ENCODE measurements at regions not wholly inside any gene's neighbourhood (a gene's known extent, or its start where the extent isn't known, plus 50 kb on each side); places are given as distances from the start of the nearest gene placed in this dataset.

DNA sequence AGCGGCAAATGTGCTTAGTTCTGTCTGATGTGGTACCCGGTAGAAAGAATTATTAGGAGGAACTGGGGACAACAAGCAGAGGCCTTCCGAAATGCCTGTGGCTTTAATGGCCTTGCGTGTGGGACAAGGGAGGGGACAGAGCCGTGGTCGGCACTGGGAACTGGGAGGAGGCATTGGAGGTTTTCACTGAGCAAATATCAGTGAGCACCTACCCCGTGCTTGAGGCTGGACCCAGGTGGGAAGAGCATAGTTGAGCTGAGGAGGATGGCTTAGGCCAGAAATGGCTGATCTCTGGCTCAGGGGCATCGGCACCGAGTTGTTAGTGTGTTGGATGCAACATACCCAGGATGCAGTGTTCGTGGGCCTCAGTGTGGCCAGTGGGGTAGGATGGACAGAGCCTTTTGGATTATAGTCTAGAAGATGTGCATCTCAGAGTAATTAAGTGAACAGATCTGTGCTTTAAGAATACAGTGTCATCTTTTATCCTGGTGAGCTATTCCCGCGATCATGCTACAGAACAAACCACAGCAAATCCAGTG is 201.3 kb downstream of the TEX29 start:
- Histone ChIP-seq H3K4me2 (ENCODE audit: extremely low read depth, insufficient read depth, low read length) (no peak overlapping the region), H3K36me3 (ENCODE audit: control insufficient read depth, insufficient read depth, low read length) (no peaks in the 10 kb centered on the region), H3K27ac (ENCODE audit: insufficient read depth, low read length) (no peak overlapping the region), H4K20me1 (ENCODE audit: control insufficient read depth, extremely low read depth, insufficient read depth, low read length) (no peaks in the 10 kb centered on the region), H3K9me3 (ENCODE audit: control insufficient read depth, insufficient read depth, low read depth, low read length) (no peaks in the 10 kb centered on the region), H3K9ac (ENCODE audit: insufficient read depth, low read length) (no peak overlapping the region), H2AFZ (ENCODE audit: low read length) (no peak overlapping the region), H3K79me2 (ENCODE audit: control insufficient read depth, insufficient read depth, low read length) (no peaks in the 10 kb centered on the region), H3K4me3 (replicated peaks in 1 of 4; ENCODE audit: control extremely low read depth in 1 of 4, insufficient read depth in 1 of 4, low read depth in 3 of 4, low read length in 4 of 4) (no peak overlapping the region), H3K4me1 (ENCODE audit: control insufficient read depth, extremely low read depth, insufficient read depth, low read length) (no peaks in the 10 kb centered on the region), H3K27me3 (ENCODE audit: control insufficient read depth, insufficient read depth, low read length) (no peaks in the 10 kb centered on the region)
- no peak for DNase-seq (ENCODE audit: low read depth in 2 of 2)
- no peak for TF ChIP-seq EZH2 (IDR thresholded peaks at IDR 0.05; ENCODE audit: low read length, missing control alignments)
- TF ChIP-seq, protein P1, sequence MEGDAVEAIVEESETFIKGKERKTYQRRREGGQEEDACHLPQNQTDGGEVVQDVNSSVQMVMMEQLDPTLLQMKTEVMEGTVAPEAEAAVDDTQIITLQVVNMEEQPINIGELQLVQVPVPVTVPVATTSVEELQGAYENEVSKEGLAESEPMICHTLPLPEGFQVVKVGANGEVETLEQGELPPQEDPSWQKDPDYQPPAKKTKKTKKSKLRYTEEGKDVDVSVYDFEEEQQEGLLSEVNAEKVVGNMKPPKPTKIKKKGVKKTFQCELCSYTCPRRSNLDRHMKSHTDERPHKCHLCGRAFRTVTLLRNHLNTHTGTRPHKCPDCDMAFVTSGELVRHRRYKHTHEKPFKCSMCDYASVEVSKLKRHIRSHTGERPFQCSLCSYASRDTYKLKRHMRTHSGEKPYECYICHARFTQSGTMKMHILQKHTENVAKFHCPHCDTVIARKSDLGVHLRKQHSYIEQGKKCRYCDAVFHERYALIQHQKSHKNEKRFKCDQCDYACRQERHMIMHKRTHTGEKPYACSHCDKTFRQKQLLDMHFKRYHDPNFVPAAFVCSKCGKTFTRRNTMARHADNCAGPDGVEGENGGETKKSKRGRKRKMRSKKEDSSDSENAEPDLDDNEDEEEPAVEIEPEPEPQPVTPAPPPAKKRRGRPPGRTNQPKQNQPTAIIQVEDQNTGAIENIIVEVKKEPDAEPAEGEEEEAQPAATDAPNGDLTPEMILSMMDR (conservative IDR thresholded peaks at IDR 0.05 in 1 of 2, IDR thresholded peaks at IDR 0.05 in 1 of 2; ENCODE audit: low read depth in 1 of 2, low read length in 2 of 2): no peak

DNA sequence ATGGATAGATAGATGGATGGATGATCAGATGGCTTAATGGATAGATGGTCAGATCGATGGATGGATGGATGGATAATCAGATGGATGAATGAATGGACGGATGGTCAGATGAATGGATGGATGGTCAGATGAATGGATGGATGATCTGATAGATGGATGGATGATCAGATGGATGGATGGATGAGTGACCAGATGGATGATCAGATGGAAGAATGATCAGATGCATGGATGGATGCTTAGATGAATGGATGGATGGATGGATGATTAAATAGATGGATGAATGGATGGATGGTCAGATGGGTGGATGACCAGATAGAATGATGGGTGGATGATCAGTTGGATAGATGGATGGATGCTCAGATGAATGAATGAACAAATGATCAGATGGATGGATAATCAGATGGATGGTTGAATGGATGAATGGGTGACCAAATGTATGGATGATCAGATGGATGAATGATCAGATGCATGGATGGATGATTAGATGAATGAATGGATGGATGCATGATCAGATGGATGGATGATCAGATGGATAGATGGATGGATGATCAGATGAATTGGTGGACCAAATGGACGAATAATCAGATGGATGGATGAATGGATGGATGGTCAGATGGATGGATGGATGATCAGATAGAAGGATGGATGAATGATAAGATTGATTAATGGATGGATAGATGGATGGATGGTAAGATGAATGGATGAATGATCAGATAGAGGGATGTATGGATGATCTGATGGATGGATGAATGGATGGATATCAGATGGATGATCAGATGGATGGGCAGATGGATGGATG is 205.1 kb downstream of the TEX29 start:
- TF ChIP-seq EZH2 (IDR thresholded peaks at IDR 0.05; ENCODE audit: low read length, missing control alignments): no peak
- TF ChIP-seq, protein P1 (conservative IDR thresholded peaks at IDR 0.05 in 1 of 2, IDR thresholded peaks at IDR 0.05 in 1 of 2; ENCODE audit: low read depth in 1 of 2, low read length in 2 of 2): no peak
- Histone ChIP-seq H3K4me3 (replicated peaks in 1 of 4; ENCODE audit: control extremely low read depth in 1 of 4, insufficient read depth in 1 of 4, low read depth in 3 of 4, low read length in 4 of 4) (no peak overlapping the region), H3K79me2 (ENCODE audit: control insufficient read depth, insufficient read depth, low read length) (no peaks in the 10 kb centered on the region), H3K27ac (ENCODE audit: insufficient read depth, low read length) (no peak overlapping the region), H3K36me3 (ENCODE audit: control insufficient read depth, insufficient read depth, low read length) (no peaks in the 10 kb centered on the region), H4K20me1 (ENCODE audit: control insufficient read depth, extremely low read depth, insufficient read depth, low read length) (no peaks in the 10 kb centered on the region), H2AFZ (ENCODE audit: low read length) (no peak overlapping the region), H3K4me2 (ENCODE audit: extremely low read depth, insufficient read depth, low read length) (no peak overlapping the region), H3K27me3 (ENCODE audit: control insufficient read depth, insufficient read depth, low read length) (no peaks in the 10 kb centered on the region), H3K4me1 (ENCODE audit: control insufficient read depth, extremely low read depth, insufficient read depth, low read length) (no peaks in the 10 kb centered on the region), H3K9me3 (ENCODE audit: control insufficient read depth, insufficient read depth, low read depth, low read length) (no peaks in the 10 kb centered on the region), H3K9ac (ENCODE audit: insufficient read depth, low read length) (no peak overlapping the region)
- no peak for DNase-seq (ENCODE audit: low read depth in 2 of 2)

DNA sequence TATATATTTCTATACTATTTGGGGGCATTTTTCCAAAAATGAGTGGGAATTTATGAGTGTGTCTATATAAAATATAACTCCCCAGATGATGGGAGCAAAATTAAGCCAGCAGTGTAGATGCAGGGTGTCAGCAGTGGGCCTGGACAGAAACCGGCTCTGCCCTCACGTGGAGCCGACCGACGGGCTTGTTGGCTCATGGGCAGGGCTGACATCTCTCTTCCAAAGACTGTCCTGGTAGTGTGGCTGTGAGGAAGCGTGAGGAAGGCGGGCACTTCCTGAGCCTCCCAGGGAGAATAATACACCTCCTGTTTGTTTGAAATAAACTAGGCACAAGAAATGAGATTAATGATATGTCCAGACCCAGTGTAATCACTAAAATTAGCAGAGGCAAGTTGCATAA is 206.5 kb downstream of the TEX29 start:
- Histone ChIP-seq H3K27ac (ENCODE audit: insufficient read depth, low read length) (no peak overlapping the region), H3K27me3 (ENCODE audit: control insufficient read depth, insufficient read depth, low read length) (no peaks in the 10 kb centered on the region), H3K4me1 (ENCODE audit: control insufficient read depth, extremely low read depth, insufficient read depth, low read length) (no peaks in the 10 kb centered on the region), H3K79me2 (ENCODE audit: control insufficient read depth, insufficient read depth, low read length) (no peaks in the 10 kb centered on the region), H4K20me1 (ENCODE audit: control insufficient read depth, extremely low read depth, insufficient read depth, low read length) (no peaks in the 10 kb centered on the region), H3K4me3 (replicated peaks in 1 of 4; ENCODE audit: control extremely low read depth in 1 of 4, insufficient read depth in 1 of 4, low read depth in 3 of 4, low read length in 4 of 4) (no peak overlapping the region), H3K9me3 (ENCODE audit: control insufficient read depth, insufficient read depth, low read depth, low read length) (no peaks in the 10 kb centered on the region), H3K36me3 (ENCODE audit: control insufficient read depth, insufficient read depth, low read length) (no peaks in the 10 kb centered on the region), H2AFZ (ENCODE audit: low read length) (no peak overlapping the region), H3K4me2 (ENCODE audit: extremely low read depth, insufficient read depth, low read length) (no peak overlapping the region), H3K9ac (ENCODE audit: insufficient read depth, low read length) (no peak overlapping the region)
- TF ChIP-seq, protein P1 (conservative IDR thresholded peaks at IDR 0.05 in 1 of 2, IDR thresholded peaks at IDR 0.05 in 1 of 2; ENCODE audit: low read depth in 1 of 2, low read length in 2 of 2): no peak
- no peak for TF ChIP-seq EZH2 (IDR thresholded peaks at IDR 0.05; ENCODE audit: low read length, missing control alignments)
- no peak for DNase-seq (ENCODE audit: low read depth in 2 of 2)
